Colon (tissue), 2 donors: ENCODE measurements at regions not wholly inside any gene's neighbourhood (a gene's known extent, or its start where the extent isn't known, plus 50 kb on each side); places are given as distances from the start of the nearest gene placed in this dataset.
A peak's percentile ranks its signal among the peaks of the same experiment; 100 is the strongest.

Source experiments
- FAIRE-seq: peaks from 2 replicates; lab custom pipeline; 2012; peaks lifted over from hg19 to GRCh38; lab: Jason Lieb, UNC
- donor health status: control.
- donor health status: control.

DNA sequence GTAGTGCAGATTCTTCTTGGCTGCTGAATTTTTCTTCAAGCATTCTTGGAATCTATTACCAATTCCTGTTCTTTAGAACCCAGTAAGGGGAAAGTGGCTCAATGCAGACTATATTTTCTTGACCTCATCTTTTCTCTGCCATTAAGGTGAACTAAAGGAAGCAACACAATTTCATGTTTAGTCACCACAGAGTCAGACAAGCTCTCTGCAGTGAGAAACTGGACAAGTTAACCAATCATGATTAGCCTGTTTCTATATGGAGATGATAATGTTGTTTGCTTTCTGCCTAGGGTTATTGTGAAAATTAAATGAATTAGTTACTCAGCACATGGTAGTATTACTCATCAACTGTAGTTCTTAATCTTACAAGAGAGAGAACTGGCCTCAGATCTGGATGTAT is 1075.1 kb downstream of the AGBL1 start:
- no peak for FAIRE-seq

DNA sequence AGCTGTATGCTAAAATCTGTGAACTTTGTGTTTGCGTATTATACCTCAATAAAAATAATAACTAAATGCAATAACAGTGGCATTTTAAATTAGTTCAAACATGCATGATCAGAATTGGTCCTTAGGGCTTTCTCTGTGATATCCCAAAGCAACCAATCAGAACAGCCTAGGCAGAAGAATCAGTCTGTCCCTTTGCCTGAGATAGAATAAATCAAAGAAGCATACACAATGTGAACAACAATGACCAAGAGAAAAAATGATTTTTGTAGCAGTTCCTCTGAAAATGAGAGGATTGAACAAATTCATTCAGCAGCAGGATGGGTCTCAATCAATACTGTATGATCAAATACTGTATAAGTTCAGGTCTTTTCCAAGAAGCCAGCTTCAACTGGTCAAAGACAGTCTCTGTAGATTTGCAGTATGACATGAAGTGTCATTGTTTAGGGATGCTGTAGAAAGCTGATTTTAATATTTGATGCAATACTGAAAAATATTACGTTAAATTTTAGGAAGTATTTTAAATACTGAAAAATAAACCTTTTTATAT is 1071.6 kb downstream of the AGBL1 start:
- FAIRE-seq, result no peak

DNA sequence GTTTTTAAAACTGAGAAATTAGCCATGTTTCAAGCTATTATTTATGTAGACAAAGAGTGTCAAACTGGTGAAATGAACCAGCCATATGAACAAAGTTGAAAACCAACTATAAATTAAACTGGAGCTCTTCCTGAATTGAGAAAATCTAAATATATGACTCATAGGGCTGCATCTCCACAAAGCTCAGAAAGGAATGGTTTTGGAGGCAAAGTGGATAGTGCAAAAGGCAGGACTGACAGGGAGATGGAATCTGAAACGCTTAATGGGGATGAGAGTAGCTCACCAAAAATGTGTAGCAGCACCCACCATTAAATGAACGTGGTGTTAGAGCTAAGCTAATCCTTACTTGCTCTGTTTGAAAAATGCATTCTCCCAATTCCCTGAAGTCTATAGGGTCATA is 1066.0 kb downstream of the AGBL1 start:
- FAIRE-seq, result no peak

DNA sequence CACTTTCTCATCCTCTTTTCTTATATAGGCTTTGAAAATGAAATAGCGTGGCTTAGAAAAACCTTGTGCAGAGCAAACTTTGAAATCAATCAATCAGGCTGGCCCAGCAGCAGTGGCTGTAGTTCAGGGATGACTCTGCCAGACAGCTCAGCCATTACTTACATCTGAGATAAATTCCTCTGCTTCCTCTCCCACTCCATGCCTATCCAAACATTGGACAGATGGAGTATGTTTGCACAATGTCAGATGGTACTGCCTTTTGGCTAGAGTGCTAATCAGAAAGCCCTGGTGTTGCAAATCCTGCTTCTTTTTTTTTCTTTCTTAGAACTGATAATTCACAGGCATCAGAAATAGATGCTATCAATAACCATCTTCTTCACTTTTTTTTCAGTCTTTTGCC is 1065.1 kb downstream of the AGBL1 start:
- FAIRE-seq, result no peak

DNA sequence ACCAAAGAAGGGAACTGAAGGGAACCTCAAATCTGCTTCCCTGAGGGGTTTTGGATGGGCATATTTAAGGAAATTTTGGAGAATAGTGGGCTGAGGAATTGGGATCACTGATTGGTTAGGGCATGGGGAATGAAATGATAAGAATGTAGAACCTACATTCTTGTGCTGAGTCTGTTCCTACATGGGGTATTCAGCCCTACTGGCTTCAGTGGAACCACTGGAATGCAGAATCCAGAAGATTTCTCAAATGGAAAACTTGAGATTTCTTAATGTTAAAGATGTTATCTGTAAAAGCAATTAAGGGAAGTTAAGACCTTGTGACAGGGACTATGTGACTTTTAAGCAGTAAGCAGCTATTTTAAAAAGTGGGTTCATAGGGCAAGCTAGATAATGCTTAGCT is 1062.4 kb downstream of the AGBL1 start:
- FAIRE-seq, result no peak

DNA sequence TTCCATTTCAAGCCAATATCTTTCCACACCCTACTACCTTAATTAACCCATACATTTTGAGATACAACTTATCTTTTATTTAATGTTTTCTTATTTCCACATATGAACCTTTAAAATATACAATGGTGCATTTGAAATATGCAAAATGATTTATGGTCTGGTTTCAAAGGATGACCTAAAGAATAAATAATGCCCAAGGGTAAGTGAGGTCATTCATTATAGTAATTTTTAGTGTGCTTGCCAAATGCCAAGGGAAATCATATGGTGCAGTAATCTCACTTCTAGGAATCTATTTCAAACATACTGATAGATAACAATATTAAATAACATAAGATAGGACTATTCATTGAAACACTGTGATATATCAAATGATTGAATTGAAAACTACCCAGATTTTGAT is 1055.4 kb downstream of the AGBL1 start:
- no peak for FAIRE-seq

DNA sequence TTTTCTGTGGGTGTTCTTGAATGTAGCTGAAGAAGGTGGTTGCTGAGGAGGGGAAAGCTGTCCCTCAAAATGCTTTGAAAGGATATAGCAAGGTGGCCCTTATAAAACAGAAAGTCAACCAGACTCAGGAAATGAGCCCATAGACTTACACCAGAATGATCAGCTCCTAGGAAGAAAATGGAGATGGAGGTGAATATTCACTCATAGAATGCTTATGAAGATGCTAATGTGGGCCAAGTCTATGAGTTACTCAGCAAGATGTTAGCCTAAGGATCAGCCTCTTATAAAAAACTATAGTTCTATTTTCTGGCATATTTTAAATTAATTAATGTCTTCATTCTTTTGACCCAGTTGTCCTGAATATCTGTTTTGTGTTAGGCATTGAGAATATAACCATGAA is 1054.0 kb downstream of the AGBL1 start:
- no peak for FAIRE-seq

DNA sequence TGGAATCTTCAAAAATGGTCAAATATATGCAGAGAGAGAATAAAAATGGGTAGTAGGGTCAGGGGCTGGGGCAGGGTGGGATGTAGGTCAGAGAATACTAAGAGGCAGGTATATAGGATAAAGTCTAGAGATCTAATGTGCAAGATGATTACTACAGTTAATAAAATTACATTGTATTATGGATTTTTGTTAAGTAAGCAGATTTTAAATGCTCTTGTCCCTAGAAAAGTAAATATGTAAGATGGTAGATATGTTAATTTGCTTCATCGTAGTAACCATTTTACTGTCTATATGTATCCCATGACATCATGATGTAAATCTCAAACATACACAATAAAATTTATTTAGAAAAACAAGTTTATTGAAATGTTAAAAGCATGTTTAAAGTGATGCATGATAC is 1051.4 kb downstream of the AGBL1 start:
- peak; percentile 33 for FAIRE-seq

DNA sequence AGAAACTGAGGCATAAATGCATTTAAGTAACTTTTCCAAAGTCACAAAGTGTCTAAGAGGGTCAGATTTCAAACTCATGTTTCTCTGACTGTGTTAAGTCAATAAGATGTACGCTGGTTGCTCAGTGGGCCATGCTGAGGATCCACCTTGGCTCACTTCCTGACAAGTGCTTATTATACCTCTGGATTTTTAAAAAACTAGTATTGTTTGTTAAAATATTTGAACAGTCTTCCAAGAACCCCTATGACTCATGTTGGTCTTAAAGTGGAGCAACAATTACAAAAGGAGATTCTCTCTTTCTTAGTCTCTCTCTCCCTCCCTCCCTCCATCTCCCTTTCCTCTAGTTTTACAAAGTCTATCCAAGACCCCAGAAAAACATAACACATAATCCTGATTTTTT is 1050.2 kb downstream of the AGBL1 start:
- FAIRE-seq, result no peak

DNA sequence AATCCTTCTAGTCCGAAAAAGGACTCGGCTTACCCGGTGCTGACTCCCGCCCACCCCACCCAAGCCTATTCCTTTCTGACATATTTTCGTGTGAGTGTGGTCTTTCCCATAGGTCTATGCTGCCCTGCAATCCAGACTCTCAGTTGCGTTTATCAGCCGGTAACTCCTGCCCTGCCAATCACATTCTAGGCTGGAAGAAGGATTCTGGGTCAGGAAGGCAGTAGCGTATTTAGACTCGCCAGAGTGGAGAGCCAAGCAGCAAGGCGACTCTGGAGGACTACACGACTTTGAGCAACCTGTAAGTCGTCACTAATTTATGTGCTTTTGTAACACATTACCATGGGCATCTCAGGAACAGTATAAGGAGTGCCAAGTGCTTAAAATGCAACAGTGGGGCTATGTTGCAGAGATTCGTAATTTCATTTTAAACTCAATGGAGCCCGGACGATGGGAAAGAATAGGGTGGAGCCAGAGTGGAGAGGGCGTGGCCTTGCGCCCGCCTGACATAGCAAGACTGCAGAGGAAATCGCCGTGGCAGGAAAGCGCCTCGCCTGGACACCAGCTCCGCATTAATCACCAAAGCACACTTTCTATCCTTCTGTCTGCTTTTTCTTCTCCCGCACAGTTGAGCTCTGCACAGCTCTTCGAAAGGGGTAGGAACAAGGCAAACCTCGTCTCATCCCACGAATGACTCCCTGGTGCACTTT is 1044.2 kb downstream of the AGBL1 start:
- FAIRE-seq, result no peak

DNA sequence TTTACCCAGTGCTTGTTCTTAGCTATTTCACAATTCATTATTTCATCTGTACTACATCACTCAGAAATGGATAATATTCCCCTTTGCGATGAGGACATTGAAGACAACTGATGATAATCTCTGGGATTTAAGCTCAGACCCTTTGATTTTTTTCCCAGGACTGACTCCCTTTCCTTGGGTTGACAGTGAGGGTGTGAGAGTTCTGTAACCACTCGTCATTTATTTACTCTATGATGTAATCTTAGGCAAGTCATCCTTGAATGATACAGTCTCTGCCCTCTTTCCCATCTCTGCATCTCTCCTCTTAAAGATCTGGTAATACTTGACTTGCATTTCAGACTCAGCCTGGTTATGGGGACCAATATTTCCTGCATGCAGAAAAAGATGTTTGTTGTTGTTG is 1041.7 kb downstream of the AGBL1 start:
- no peak for FAIRE-seq

DNA sequence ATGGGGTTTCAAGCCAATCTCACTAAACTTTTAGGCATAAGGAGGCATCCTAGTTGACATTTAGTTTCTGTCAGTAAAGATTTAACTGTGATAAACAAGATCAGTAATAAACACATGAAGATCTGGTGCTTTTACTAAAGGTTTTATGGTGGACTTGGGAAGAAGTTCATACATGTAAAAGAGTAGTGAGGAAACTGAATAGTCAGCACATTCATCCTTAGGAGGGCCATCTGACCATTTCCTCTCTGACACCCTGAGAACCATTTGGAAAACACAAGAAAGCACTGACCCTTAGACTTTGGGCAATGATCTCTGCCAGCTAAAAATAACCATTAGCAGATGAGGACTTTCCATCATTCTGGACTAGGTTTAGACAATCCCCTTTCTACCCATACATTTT is 1040.9 kb downstream of the AGBL1 start:
- no peak for FAIRE-seq

DNA sequence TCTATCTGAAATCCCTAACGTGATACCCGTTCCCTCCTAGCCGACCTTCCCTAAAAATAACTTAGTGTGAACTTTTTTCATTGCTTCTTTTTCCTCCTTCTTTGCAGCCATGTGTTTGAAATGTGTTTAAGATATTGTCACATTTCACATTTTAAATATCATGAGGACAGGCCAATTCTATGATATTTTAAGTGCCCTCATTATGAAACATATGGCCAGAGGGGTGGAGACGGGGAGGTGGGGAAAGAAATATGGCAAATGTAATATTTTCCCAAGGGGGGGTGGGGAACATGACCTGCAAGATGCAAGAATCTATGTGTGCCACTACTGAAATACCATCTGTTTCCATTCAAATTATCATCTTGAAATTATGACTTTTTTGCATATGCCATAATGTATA is 1039.2 kb downstream of the AGBL1 start:
- FAIRE-seq, result no peak

DNA sequence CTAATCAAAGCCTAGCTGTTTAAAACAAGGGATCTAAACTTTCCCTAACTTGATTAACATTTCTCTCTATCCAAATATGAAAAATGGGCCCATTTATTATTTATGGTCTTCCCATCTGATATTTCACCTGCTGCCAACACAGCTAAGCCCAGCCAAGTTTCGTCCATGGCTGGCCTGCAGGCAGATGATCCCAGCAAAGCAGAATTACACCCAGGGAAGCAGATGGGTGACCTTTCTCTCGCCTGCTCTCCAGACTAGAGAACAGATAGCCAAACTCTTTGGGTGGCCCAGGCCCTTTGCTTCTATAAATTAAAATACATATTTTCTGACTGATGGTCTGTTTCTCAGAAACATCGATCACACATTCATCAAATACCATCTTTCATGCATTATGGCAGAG is 1038.8 kb downstream of the AGBL1 start:
- FAIRE-seq, result no peak

DNA sequence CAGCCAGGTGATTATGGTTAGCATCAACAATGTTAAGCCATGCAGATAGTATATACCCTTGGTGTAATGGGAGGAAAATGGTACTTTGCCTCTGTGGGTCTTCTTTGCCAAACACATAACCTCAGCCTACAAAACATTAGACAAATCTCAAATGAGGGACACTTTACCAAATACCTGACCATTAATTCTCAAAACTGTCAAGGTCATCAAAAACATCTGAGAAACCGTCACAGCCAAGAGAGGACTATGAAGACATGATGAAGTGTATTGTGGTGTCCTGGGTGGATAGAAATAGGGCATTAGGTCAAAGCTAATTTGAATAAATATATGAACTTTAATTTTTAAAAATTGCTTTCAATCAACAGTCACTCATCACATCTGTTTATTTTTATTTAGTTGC is 1036.1 kb downstream of the AGBL1 start:
- no peak for FAIRE-seq

DNA sequence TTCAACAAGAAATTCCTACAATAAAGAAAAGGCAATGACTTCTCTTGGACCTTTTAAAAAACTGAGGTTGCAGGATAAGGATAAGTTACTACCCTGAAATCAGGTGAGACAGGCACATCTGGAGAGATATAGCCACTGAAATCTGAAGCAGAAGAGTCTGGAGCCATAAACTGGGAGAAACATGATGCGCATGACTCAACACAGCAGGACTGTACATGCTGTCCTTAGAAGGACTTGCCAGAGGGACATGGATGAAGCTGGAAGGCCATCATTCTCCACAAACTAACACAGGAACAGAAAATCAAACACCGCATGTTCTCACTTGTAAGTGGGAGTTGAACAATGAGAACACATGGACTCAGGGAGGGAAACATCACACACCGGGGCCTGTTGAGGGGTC is 1020.2 kb downstream of the AGBL1 start:
- no peak for FAIRE-seq

DNA sequence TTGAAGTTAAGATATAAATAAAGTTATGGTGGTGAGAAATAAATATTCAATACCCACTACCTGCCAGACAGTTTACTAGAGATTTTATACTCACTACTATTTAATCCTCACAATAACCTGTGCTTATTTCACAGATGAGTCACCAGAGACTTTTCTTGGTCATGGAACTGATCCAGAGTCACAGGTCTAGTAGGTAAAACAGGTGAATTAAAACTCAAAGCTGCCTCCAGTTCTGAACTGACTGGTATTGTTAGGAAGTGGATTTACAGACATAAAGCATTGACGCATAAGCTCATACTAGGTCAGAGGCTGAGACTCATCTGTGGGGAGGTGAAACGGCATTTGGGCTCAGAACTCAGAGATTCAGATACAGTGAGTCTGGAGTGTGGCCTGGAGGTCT is 1009.9 kb downstream of the AGBL1 start:
- no peak for FAIRE-seq

DNA sequence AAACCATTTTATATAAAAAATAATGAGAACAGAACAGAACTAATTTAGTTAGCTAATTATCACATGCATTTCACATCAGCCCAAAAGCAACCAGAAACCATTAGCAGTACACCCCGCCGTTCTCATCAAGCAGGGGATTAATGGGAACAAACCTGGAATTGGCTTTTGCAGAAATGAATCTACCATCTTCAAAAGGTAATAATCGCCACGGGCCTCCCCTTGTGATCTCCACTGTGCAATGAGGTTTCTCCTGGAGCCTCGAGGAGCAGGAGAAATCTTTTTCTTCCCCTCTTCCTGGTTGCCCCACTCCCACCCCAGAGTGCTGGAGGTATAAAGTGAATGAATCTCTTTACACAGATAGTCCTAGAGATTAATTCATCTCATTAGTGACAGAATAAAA is 1003.5 kb downstream of the AGBL1 start:
- FAIRE-seq, result no peak

DNA sequence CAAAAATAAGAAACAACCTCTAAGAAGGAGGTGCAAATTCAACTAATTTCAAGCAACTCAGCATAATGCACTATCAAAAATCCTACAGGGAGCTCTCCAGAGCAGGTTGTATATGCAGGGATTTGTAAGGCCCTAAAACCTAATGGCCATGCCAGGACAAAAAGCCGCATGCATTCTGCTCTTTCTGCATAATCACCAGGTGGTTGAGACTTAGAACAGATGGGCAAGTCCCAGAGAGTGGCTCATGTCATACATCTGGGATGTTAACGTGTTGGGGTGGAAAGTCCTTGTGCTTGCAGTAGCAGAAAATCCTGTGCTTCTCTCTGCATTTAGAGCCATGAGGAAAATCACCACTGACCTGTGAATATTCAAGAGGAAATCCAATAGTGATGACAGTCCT is 1002.9 kb downstream of the AGBL1 start:
- no peak for FAIRE-seq

DNA sequence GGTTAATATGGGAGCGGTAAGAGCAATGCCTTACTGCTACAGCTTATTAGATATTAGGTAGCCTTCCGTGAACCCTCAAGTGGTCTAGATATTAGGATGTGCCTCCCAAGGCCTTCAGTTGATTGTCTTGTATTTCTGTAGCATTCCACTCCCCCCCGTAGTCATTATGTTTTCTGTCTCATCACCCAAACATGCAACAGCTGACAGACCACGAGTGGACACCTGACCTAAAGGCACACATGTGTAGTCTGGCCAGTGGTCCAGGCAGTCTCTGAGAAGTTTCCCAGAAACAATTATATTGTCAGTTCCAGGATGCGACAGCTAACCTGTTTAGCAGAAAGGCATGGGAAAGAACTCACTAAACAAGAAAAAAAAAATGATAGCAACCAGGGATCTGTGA is 1000.9 kb downstream of the AGBL1 start:
- FAIRE-seq, result no peak
